ENCODE measurements at regions not wholly inside any gene's neighbourhood (a gene's known extent, or its start where the extent isn't known, plus 50 kb on each side); places are given as distances from the start of the nearest gene placed in this dataset.

- TF ChIP-seq PATZ1 (CRISPR knock-in tag; IDR thresholded peaks at IDR 0.05; ENCODE audit: borderline replicate concordance), result no peak
- no peak for TF ChIP-seq TSHZ2 (CRISPR knock-in tag; IDR thresholded peaks at IDR 0.05)
- no peak for TF ChIP-seq ZNF8 (CRISPR knock-in tag; IDR thresholded peaks at IDR 0.05)
- TF ChIP-seq PPARA (CRISPR knock-in tag; IDR thresholded peaks at IDR 0.05; ENCODE audit: borderline replicate concordance), result no peak
- TF ChIP-seq OSR1 (CRISPR knock-in tag; IDR thresholded peaks at IDR 0.05), result no peak
- no peak for TF ChIP-seq ARNTL (CRISPR knock-in tag; IDR thresholded peaks at IDR 0.05; ENCODE audit: borderline replicate concordance, low read depth)
- TF ChIP-seq ZC3H10 (CRISPR knock-in tag; IDR thresholded peaks at IDR 0.05), result no peak
- TF ChIP-seq RARB (CRISPR knock-in tag; IDR thresholded peaks at IDR 0.05), result no peak
- no peak for TF ChIP-seq TOX (CRISPR knock-in tag; IDR thresholded peaks at IDR 0.05; ENCODE audit: borderline replicate concordance)
- no peak for TF ChIP-seq ZFP3 (CRISPR knock-in tag; IDR thresholded peaks at IDR 0.05)
Measured at GRCh38 chr22:49186762-49187161, 640.9 kb downstream of the BRD1 start.

All from SK-N-SH treated with all-trans-retinoic acid at 6 μM for 48 hours (cell line).